ENCODE measurements at regions not wholly inside any gene's neighbourhood (a gene's known extent, or its start where the extent isn't known, plus 50 kb on each side); places are given as distances from the start of the nearest gene placed in this dataset.
"Not testable (repeated sequence)": the region's sequence is repeated elsewhere in the genome, so short reads cannot be mapped to it uniquely, and the experiment has no call there.

- TF ChIP-seq CTCF (IDR thresholded peaks at IDR 0.05), result no peak
- H3K9me3 Mint-ChIP-seq, result no peaks in the 10 kb centered on the region
- H3K36me3 Mint-ChIP-seq (ENCODE audit: low read depth), result no peaks in the 10 kb centered on the region
- peaks cover 21% of the 10 kb centered on the region for H3K27me3 Mint-ChIP-seq (ENCODE audit: insufficient read depth)
- H3K27ac Mint-ChIP-seq, result no peak overlapping the region
- H3K4me1 Mint-ChIP-seq (ENCODE audit: low read depth), result peaks cover 7% of the 10 kb centered on the region
- no peak overlapping the region for H3K4me3 Mint-ChIP-seq
- no peak for DNase-seq
Observed at GRCh38 chr9:75197561-75197960, 109.2 kb downstream of the OSTF1 start.

- Mint-ChIP-seq H3K4me1 (ENCODE audit: low read depth) (peaks cover 7% of the 10 kb centered on the region), H3K9me3 (no peaks in the 10 kb centered on the region), H3K27ac (no peak overlapping the region), H3K27me3 (ENCODE audit: insufficient read depth) (peaks cover 21% of the 10 kb centered on the region), H3K36me3 (ENCODE audit: low read depth) (no peaks in the 10 kb centered on the region), H3K4me3 (no peak overlapping the region)
- peak; percentile 58 for TF ChIP-seq CTCF (IDR thresholded peaks at IDR 0.05)
- no peak for DNase-seq
Observed at GRCh38 chr9:75198436-75198835, 110.1 kb downstream of the OSTF1 start.

- Mint-ChIP-seq H3K9me3 (no peaks in the 10 kb centered on the region), H3K27ac (no peak overlapping the region), H3K4me1 (ENCODE audit: low read depth) (peaks cover 7% of the 10 kb centered on the region), H3K36me3 (ENCODE audit: low read depth) (no peaks in the 10 kb centered on the region), H3K27me3 (ENCODE audit: insufficient read depth) (peaks cover 10% of the 10 kb centered on the region), H3K4me3 (no peak overlapping the region)
- DNase-seq, result peak; percentile 34
- TF ChIP-seq CTCF (IDR thresholded peaks at IDR 0.05), result peak; percentile 88
Observed at GRCh38 chr9:75200892-75201470, 112.7 kb downstream of the OSTF1 start.

GRCh38 chr9:75201480-75202209 is 113.3 kb downstream of the OSTF1 start:
- no peak for TF ChIP-seq CTCF (IDR thresholded peaks at IDR 0.05)
- Mint-ChIP-seq H3K4me1 (ENCODE audit: low read depth) (peaks cover 7% of the 10 kb centered on the region), H3K27me3 (ENCODE audit: insufficient read depth) (peaks cover 9% of the 10 kb centered on the region), H3K9me3 (no peaks in the 10 kb centered on the region), H3K27ac (no peak overlapping the region), H3K4me3 (no peak overlapping the region), H3K36me3 (ENCODE audit: low read depth) (no peaks in the 10 kb centered on the region)
- no peak for DNase-seq

- not testable (repeated sequence) for H3K27me3 Mint-ChIP-seq (ENCODE audit: insufficient read depth); H3K4me1 Mint-ChIP-seq (ENCODE audit: low read depth); H3K27ac Mint-ChIP-seq; H3K4me3 Mint-ChIP-seq; H3K36me3 Mint-ChIP-seq (ENCODE audit: low read depth); DNase-seq; H3K9me3 Mint-ChIP-seq
Observed at GRCh38 chr9:75207997-75208396, 119.7 kb downstream of the OSTF1 start.

GRCh38 chr9:75210215-75210614 is 121.9 kb downstream of the OSTF1 start:
- no peaks in the 10 kb centered on the region for H3K4me1 Mint-ChIP-seq (ENCODE audit: low read depth)
- no peak for DNase-seq
- no peaks in the 10 kb centered on the region for H3K36me3 Mint-ChIP-seq (ENCODE audit: low read depth)
- H3K27ac Mint-ChIP-seq, result no peak overlapping the region
- H3K9me3 Mint-ChIP-seq, result no peaks in the 10 kb centered on the region
- no peak overlapping the region for H3K4me3 Mint-ChIP-seq
- H3K27me3 Mint-ChIP-seq (ENCODE audit: insufficient read depth), result peaks cover 4% of the 10 kb centered on the region
- TF ChIP-seq CTCF (IDR thresholded peaks at IDR 0.05), result no peak

Measured in HFFc6 (cell line).